ENCODE measurements at regions not wholly inside any gene's neighbourhood (a gene's known extent, or its start where the extent isn't known, plus 50 kb on each side); places are given as distances from the start of the nearest gene placed in this dataset.

DNA sequence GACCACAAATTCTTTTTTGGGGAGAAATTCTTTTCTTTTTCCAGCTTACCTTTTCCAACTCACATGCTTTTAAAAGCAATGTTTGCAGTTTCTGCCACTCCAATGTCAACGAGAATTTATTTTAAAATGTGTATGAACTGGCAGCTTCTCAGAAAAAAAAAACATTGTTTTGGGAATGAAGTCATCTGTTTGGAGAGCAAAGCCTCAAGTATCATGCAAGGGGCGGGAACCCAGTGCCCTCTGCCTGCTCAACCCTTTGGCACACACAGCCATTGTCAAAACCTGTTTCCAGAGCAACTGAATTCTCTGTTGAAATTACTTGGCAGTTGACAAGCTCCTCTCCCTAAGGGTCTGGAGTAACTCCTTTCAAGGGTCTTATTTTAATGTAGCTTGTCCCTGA, 128.5 kb downstream of the QPCT start:
- no peak for DNase-seq

GRCh38 chr2:37476411-37476810, 132.0 kb downstream of the QPCT start:
- DNase-seq: no peak

DNA sequence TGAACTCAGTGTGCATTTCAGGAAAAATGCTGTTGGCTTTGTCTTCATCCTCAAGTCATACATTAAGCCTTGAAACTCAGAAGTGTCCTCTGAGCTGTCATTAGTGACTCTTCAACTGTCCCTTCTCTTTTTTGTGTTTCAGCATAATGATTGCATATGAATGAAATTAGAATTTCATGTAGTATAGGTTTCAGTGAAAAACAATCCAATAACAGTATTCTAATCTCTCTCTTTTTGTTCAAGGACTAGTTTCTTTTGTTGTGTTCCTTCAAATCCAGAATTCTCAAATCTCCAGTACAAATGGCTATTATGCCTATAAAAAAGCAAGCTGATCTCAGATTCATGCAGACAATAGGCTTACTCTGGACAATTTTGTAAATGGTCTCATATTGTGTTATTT, 133.5 kb downstream of the QPCT start:
- no peak for DNase-seq

DNA sequence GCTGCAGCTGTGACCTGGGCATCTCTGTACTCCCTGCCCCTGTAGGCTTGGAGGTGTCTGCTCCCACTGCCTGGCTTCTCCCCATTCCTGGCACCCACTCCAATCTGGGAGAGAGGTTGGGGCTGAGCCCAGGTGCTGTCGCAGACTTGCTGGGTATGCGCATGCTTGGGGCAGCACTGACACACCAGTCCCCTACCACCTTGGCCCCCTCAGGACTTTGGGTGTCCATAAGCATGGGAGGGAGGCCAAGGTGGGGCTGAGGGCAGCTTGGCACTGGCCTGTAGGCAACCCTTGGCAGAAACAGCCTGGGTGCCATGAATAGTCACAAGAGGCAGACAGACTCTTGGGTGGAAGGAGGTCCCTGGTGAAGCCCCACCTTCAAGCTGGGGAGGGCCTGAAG, 136.8 kb downstream of the QPCT start:
- DNase-seq: no peak

DNA sequence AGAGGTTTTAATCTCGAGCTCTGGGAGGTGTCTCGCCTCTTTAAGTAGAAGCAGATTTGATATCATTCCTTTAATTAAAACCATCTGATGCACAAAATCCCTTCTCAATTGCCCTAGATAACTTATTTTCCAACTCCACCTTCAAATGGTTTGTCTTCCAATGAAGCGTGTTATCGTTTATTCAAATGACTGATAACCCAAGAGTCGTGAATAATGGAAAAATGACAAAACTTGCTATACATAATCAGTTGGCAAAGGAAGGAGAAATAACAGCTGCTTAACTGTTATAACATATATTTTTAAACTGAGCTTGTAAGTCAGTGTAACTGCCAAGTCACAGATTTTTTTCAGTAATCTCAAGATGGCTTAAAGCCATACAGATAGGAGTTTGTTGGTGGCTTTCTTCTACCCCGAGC, 144.6 kb downstream of the QPCT start:
- DNase-seq: no peak

DNA sequence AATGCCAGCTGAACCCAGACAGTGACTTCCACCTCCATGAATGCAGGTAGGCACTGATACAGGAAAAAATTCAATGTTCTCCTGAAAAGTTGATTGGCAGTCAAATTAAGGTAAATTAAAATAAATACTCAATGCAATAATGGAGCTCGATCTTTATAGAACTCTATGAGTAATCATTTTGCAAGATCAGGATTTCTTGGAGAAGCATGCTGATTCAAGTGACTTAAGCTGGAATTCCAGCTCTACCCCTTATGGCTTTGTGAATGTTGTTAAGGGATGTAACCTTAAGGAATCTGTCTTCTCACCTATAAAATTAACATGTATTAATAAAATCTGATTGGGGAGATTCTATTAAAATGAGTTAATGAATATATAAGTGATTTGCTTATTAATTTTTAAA, 145.1 kb downstream of the QPCT start:
- DNase-seq: no peak

GRCh38 chr2:37493425-37493824, 149.0 kb downstream of the QPCT start:
- no peak for DNase-seq

DNA sequence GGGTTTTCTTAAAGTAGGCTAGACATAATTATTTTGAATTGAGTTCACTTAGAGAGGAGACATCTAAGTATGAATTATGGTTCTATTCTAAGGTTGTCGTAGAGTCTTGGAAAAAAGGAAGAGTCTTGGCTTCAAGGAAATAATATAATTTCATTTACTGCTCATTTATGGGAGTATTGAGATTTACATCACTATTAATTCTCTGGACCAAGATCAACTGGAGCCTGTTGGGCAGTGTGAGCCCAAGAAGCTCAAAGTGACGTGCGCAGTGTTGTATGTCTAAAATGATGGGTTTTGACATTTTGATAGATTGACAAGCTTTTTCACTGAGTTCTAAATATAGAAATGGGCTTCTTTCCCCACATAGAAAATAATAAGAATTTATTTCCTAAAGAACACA, 154.7 kb downstream of the QPCT start:
- no peak for DNase-seq

- DNase-seq: peak in 1 of 5 experiments; percentile 3
Measured at GRCh38 chr2:37500031-37500430, 155.6 kb downstream of the QPCT start.

DNA sequence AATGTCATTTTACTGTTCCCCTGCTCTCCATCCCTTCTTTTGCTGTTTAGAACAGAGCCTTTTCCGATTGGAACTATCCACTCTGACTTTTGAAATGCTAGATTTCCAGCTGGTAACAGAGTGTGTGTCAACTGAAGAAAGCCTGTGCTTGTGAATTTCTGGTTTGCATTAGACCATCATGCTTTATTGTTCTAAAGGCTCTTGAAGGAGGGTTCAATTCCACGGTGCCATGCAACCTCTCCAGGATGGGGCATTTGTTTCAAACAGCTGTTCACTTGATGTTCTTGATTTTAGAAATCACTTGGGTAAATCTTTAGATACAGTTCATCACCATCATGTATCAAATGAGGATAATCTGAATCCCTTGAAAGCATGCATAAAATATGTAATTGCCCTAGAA, 156.7 kb downstream of the QPCT start:
- no peak for DNase-seq

- no peak for DNase-seq
Measured at GRCh38 chr2:37506407-37507050, 162.1 kb downstream of the QPCT start.

- no peak for DNase-seq
Measured at GRCh38 chr2:37507051-37507410, 162.6 kb downstream of the QPCT start.

DNA sequence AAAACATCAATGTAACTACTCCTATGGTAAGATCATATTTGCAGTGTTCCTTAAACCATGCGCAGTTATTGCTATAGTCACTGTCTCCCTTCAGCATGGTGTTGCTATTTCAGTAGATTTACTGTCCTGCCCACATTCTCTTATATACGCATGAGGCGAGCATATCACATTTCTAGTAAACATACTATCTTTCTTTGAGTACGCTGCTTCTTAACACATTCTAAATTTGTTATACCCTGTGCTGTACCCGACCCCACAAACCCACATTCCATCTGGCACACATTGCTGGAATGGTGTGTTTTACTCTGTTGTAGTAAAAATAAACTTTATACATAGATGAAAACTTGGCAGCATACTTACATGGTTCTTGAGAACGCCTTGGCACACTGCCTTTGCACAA, 163.3 kb downstream of the QPCT start:
- DNase-seq: no peak

DNA sequence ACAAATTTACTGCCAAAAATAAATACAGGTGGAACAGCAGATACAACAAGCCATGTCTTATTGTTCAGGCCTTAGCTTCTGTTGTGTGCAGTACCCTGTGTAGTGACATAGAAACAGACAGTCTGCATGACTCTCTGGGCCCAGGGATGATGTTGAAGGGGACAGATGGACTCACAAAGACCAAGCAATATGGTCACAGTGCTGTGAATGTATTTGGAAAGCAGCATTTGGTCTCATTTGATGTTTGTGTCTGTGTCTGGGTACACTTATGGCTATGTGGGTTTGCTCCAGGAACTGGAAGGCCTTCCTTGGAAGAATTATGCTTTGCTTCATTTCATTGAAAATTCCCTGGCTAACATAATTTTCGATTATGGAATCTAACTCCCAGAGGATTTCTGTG, 158.5 kb downstream of the CDC42EP3 start:
- no peak for DNase-seq

DNA sequence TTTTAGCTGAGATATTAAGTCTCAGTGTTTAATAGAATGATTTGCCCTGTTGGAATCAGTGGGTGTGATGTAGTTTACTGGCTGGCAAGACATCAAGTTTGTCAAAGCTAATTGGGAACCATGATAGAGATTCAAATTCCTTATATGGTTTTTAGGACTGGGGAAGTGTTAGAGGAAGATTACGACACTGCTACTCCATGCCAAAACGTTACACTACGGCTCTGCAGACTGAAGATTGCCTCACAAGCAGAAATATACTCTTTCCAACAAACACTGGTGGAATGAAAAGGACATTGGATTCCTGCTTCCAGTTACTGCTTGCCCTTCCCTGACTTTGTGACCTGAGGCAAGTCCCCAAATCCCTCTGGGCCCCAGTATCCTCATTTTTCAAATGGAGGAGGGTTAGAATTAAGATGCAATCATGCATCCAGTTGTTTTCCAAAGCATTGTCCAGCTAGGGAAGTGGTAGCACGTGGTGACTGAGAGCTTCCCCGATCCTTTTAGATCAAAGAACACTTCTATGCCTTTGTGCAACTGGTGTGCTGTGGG, 147.6 kb downstream of the CDC42EP3 start:
- DNase-seq: no peak

DNA sequence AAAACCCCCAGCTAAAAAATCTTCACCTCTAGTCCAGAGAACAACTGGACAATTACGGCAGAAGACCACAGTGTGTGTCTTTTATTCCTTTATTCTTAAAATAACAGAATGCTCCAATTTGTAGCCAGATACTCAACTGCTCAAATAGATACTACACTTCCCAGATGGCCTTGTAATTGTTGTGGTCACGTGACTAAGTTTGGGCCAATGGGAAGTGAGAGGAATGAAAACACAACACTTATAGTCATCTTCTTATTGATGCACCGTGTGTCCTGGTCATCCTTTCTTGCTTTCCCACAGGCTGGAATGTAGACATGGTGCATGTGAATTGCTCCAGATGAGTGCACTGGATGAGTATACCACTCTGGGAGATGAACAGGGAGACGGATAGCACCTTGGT, 145.1 kb downstream of the CDC42EP3 start:
- DNase-seq: peak in 1 of 5 experiments; percentile 9

GRCh38 chr2:37526856-37527255, 144.6 kb downstream of the CDC42EP3 start:
- DNase-seq: no peak

DNA sequence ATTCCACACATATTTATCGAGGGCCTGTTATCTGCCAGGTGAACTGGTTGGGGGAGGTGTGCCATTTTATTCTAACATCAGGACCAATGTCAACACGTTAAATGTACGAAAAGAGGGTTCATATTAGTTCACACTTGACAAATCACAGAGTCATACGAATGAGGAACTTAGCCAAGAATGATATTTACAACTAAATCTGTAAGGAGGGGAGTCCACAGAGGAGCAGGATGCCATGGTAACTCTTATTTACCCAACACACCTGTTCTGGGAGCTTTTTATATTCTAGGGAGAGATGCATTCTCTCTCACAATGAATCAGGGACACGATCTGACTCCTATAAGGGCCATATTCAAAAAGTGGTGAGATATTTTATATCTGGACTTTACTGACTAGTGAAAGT, 144.1 kb downstream of the CDC42EP3 start:
- no peak for DNase-seq

GRCh38 chr2:37529830-37530415, 141.5 kb downstream of the CDC42EP3 start:
- no peak for DNase-seq

DNA sequence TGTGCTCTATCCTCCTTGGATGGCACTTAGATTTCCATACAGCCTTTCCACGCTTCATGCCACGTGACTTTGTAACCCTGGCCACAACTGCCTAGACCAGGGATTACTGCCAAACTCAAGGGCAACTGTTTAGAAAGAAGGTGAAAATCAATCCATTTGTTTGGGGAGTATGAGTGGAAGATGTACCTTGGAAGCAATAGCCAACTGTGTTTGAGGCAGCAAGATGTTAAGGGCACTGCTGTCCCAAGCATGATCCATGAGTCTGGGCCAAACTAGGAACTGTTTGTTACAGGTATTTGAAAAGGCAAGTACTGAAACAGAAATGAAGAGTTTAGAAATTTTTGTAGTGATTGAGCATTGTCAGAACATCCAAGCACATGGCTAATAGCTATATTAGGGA, 138.9 kb downstream of the CDC42EP3 start:
- no peak for DNase-seq

DNA sequence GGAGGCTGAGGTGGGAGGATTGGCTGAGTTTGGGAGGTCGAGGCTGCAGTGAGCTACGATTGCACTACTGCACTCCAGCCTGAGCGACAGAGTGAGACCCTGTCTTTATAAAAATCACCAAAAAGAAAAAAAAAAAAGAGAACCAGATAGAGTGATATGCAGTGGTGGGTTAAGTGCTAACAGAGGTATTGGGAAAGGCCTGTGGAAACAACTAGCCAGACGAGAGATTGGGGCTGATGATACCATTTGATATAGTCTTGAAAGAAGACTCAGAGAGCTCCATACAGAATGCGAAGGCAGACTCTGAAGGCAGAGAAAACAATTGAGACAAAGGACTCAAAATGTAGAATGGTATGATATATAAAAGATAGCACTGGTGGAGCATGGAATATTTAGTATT, 134.1 kb downstream of the CDC42EP3 start:
- DNase-seq: no peak

- no peak for DNase-seq
Measured at GRCh38 chr2:37541516-37541915, 129.9 kb downstream of the CDC42EP3 start.

DNA sequence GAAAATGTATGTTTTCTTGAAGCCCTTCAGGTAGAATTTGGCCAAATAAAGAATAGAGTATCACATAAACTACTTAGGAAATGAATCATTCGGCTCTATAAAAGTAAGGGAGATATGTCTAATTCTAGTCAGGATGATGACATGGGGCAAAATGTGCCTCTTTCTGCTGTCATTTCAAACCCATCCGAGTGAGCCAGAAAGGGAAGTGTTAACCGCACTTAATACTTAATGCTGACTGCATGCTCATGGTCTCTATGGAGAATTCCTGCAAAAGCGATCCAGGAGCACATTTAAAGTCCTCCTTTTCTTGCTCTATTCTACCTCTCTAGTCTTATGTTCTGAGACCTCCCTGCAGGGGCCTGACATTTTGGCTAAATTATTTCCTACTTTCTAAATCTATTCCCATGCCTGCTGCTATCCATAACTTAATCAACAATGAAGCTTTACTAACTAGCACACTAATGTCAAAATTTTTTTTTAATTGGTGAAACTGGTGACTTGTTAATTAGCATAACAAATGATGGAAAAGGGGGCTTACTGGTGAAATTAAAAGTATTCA, 127.4 kb downstream of the CDC42EP3 start:
- no peak for DNase-seq

DNA sequence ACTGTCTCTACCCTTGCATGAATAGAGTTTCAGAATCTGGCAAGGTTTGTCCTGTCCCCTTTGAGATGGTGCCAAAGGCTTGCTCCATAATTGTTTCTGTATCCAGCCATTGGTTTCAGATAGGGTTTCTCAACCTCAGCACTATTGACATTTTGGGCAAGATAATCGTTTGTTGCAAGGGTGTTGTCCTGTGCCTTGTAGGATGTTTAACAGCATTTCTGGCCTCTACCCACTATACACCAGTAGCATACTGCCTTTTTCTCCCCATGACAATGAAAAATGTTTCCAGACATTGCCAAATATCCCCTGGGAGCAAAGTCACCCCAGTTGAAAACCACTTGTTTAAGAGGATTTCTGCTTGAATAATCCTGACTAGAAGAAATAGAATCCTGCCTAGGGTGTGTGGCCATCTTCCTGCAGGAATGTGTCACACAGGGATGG, 126.8 kb downstream of the CDC42EP3 start:
- DNase-seq: no peak
